MM.1S (cell line): ENCODE measurements at regions not wholly inside any gene's neighbourhood (a gene's known extent, or its start where the extent isn't known, plus 50 kb on each side); places are given as distances from the start of the nearest gene placed in this dataset.

Experiments
- DNase-seq: peaks from one replicate; pipeline ENCODE4 v3.0.0-alpha.2; 2015
- H2AFZ ChIP-seq: fragments of 300-600 bp; sonication (generic); 2 replicates; pipeline ENCODE4 v1.6.0; 2016; ENCODE audit warnings: antibody characterized with exemption, low read length
- H3F3A ChIP-seq: fragments of 300-600 bp; sonication (generic); 2 replicates; pipeline ENCODE4 v1.6.1; 2016; ENCODE audit warnings: mild to moderate bottlenecking, antibody characterized with exemption, low read length, moderate library complexity, mixed read lengths; ENCODE audit not compliant: insufficient read depth
- H3K27ac ChIP-seq: fragments of 300-600 bp; sonication (generic); 2 replicates; pipeline ENCODE4 v1.5.1; 2016; ENCODE audit warnings: mild to moderate bottlenecking, low read length
- H3K27me3 ChIP-seq: fragments of 300-600 bp; sonication (generic); replicated peaks from 2 replicates; pipeline ENCODE4 v1.6.0; 2016; ENCODE audit warnings: low read length; ENCODE audit not compliant: insufficient read depth
- H3K36me3 ChIP-seq: fragments of 300-600 bp; sonication (generic); replicated peaks from 2 replicates; pipeline ENCODE4 v1.6.1; 2016; ENCODE audit warnings: mild to moderate bottlenecking, low read length, mixed read lengths; ENCODE audit not compliant: insufficient read depth
- H3K4me1 ChIP-seq: fragments of 300-600 bp; sonication (generic); 2 replicates; pipeline ENCODE4 v1.6.1; 2016; ENCODE audit warnings: low read length, mixed read lengths
- H3K4me2 ChIP-seq: fragments of 300-600 bp; sonication (generic); 2 replicates; pipeline ENCODE4 v1.6.0; 2016; ENCODE audit warnings: low read depth, low read length
- H3K4me3 ChIP-seq: fragments of 300-600 bp; sonication (generic); 2 replicates; pipeline ENCODE4 v1.5.1; 2016; ENCODE audit warnings: low read length, mixed read lengths
- H3K79me2 ChIP-seq: fragments of 300-600 bp; sonication (generic); 2 replicates; pipeline ENCODE4 v1.6.1; 2016; ENCODE audit warnings: mixed run types, low read length, mixed read lengths
- H3K9ac ChIP-seq: fragments of 300-600 bp; sonication (generic); 2 replicates; pipeline ENCODE4 v1.6.1; 2016; ENCODE audit warnings: low read length, mixed read lengths
- H3K9me2 ChIP-seq: fragments of 300-600 bp; sonication (generic); replicated peaks from 2 replicates; pipeline ENCODE4 v1.6.1; 2016; ENCODE audit warnings: mild to moderate bottlenecking, low read length, mixed read lengths; ENCODE audit not compliant: insufficient read depth
- H3K9me3 ChIP-seq: fragments of 300-600 bp; sonication (generic); replicated peaks from 2 replicates; pipeline ENCODE4 v1.6.1; 2016; ENCODE audit warnings: mild to moderate bottlenecking, low read length, mixed read lengths; ENCODE audit not compliant: insufficient read depth
- H4K20me1 ChIP-seq: fragments of 300-600 bp; sonication (generic); 2 replicates; pipeline ENCODE4 v1.6.1; 2016; ENCODE audit warnings: mild to moderate bottlenecking, low read length, moderate library complexity, mixed read lengths; ENCODE audit not compliant: insufficient read depth
- EZH2 ChIP-seq: fragments of 300-600 bp; sonication (generic); optimal IDR thresholded peaks from 2 replicates; pipeline ENCODE3; 2017; ENCODE audit warnings: low read depth, mild to moderate bottlenecking, antibody characterized with exemption, low read length, mixed read lengths
- EZH2phosphoT487 ChIP-seq: fragments of 300-600 bp; sonication (generic); IDR thresholded peaks from 2 replicates; pipeline ENCODE4 v1.6.1; 2018; ENCODE audit warnings: antibody characterized with exemption, low read length
- TF ChIP-seq, protein P1 (sequence below): fragments of 300-600 bp; sonication (generic); IDR thresholded peaks from 2 replicates; pipeline ENCODE4 v1.5.1; 2016; ENCODE audit warnings: antibody characterized with exemption, low read length, mixed read lengths

DNA sequence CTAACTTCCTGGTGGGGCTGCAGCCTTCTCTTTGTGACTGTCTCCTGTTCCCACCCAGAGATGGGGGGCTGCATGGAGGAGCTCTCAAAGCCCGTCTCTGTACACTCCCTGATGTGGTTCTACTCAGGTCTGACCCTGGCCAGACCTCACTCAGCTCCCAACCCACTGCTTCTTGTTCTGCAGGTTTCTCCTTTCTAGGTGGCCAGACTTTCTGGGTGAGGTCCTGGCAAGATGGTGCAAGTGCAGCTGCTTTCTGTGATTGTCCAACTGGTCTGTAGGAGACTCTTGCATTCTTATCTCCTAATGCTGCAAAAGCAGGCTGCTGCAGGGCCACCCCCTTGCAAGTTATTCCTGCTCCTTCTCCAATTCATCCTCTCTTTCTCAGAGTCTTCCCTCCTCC lies 77.4 kb upstream of the XCR1 start:
- peaks cover 20% of the 10 kb centered on the region for H3F3A ChIP-seq
- H3K9ac ChIP-seq: no peak overlapping the region
- DNase-seq: no peak
- no peak overlapping the region for H3K27ac ChIP-seq
- H3K79me2 ChIP-seq: 0 out of 2 replicates have a peak, but pooled peaks cover 5% of the 10 kb centered on the region
- TF ChIP-seq, protein P1, sequence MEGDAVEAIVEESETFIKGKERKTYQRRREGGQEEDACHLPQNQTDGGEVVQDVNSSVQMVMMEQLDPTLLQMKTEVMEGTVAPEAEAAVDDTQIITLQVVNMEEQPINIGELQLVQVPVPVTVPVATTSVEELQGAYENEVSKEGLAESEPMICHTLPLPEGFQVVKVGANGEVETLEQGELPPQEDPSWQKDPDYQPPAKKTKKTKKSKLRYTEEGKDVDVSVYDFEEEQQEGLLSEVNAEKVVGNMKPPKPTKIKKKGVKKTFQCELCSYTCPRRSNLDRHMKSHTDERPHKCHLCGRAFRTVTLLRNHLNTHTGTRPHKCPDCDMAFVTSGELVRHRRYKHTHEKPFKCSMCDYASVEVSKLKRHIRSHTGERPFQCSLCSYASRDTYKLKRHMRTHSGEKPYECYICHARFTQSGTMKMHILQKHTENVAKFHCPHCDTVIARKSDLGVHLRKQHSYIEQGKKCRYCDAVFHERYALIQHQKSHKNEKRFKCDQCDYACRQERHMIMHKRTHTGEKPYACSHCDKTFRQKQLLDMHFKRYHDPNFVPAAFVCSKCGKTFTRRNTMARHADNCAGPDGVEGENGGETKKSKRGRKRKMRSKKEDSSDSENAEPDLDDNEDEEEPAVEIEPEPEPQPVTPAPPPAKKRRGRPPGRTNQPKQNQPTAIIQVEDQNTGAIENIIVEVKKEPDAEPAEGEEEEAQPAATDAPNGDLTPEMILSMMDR: no peak
- no peak for TF ChIP-seq EZH2phosphoT487
- TF ChIP-seq EZH2: no peak
- no peak overlapping the region for H3K4me2 ChIP-seq
- no peaks in the 10 kb centered on the region for H3K36me3 ChIP-seq
- no peak overlapping the region for H2AFZ ChIP-seq
- H3K27me3 ChIP-seq: no peaks in the 10 kb centered on the region
- H4K20me1 ChIP-seq: no peaks in the 10 kb centered on the region
- no peaks in the 10 kb centered on the region for H3K9me2 ChIP-seq
- H3K4me1 ChIP-seq: peaks cover 73% of the 10 kb centered on the region
- H3K4me3 ChIP-seq: no peak overlapping the region
- H3K9me3 ChIP-seq: no peaks in the 10 kb centered on the region

- Histone ChIP-seq H4K20me1 (no peaks in the 10 kb centered on the region), H3K4me3 (no peak overlapping the region), H3F3A (peaks cover 20% of the 10 kb centered on the region), H3K9me2 (no peaks in the 10 kb centered on the region), H3K27me3 (no peaks in the 10 kb centered on the region), H2AFZ (no peak overlapping the region), H3K9me3 (no peaks in the 10 kb centered on the region), H3K27ac (no peak overlapping the region), H3K36me3 (no peaks in the 10 kb centered on the region), H3K79me2 (0 out of 2 replicates have a peak, but pooled peaks cover 5% of the 10 kb centered on the region), H3K4me1 (peaks cover 71% of the 10 kb centered on the region), H3K9ac (no peak overlapping the region), H3K4me2 (no peak overlapping the region)
- TF ChIP-seq EZH2phosphoT487 (no peak), EZH2 (no peak)
- TF ChIP-seq, protein P1: no peak
- DNase-seq: no peak
These were observed 75.5 kb upstream of the XCR1 start for GRCh38 chr3:46102780-46103130.

DNA sequence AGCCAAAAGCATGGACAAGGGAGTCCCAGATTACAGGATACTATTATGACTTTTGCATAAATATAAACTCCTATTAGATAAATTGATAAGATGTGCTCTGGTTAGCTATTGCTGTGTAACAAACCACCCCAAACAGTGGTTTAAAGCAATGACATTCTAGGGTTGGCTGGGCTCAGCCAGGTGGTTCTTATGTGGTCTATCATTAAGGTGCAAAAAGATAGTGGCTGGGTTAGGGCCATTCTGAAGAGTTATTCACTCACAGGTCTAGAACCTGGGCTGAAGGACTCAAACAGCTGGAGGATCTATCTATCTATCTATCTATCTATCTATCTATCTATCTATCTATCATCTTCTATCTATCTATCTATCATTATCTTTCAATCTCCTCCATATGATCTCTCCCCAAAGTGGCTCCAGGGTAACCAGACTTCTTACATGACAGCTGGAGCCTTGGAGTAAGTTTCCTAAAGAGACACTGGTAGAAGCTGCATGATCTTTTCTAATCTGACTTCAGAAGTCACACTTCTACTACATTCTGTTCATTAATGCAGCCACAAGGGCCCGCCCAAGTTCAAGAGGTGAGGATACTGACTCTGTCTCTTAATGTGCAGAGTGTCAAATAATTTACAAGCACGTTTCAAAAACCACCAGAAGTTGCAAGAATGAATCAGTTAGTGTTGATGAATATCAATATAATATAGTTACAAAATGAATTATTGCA lies 74.9 kb upstream of the XCR1 start:
- Histone ChIP-seq H4K20me1 (no peaks in the 10 kb centered on the region), H3K4me2 (no peak overlapping the region), H3K27me3 (no peaks in the 10 kb centered on the region), H3K9me2 (no peaks in the 10 kb centered on the region), H3K4me3 (no peak overlapping the region), H3F3A (peaks cover 25% of the 10 kb centered on the region), H3K4me1 (peaks cover 71% of the 10 kb centered on the region), H3K9ac (no peak overlapping the region), H3K27ac (no peak overlapping the region), H3K36me3 (no peaks in the 10 kb centered on the region), H3K9me3 (no peaks in the 10 kb centered on the region), H3K79me2 (0 out of 2 replicates have a peak, but pooled peaks cover 5% of the 10 kb centered on the region), H2AFZ (no peak overlapping the region)
- no peak for TF ChIP-seq EZH2phosphoT487
- DNase-seq: no peak

- no peaks in the 10 kb centered on the region for H3K36me3 ChIP-seq
- H3K9me3 ChIP-seq: no peaks in the 10 kb centered on the region
- H3K4me1 ChIP-seq: peaks cover 67% of the 10 kb centered on the region
- H2AFZ ChIP-seq: no peak overlapping the region
- peaks cover 27% of the 10 kb centered on the region for H3F3A ChIP-seq
- 0 out of 2 replicates have a peak, but pooled peaks cover 5% of the 10 kb centered on the region for H3K79me2 ChIP-seq
- TF ChIP-seq EZH2phosphoT487: no peak
- TF ChIP-seq, protein P1: no peak
- no peak for TF ChIP-seq EZH2
- no peak overlapping the region for H3K9ac ChIP-seq
- no peak for DNase-seq
- H3K27ac ChIP-seq: no peak overlapping the region
- H3K9me2 ChIP-seq: no peaks in the 10 kb centered on the region
- no peak overlapping the region for H3K4me3 ChIP-seq
- no peaks in the 10 kb centered on the region for H3K27me3 ChIP-seq
- no peaks in the 10 kb centered on the region for H4K20me1 ChIP-seq
- no peak overlapping the region for H3K4me2 ChIP-seq
These were observed 73.5 kb upstream of the XCR1 start for GRCh38 chr3:46100812-46101211.
